GM12878 (cell line): ENCODE measurements at regions not wholly inside any gene's neighbourhood (a gene's known extent, or its start where the extent isn't known, plus 50 kb on each side); places are given as distances from the start of the nearest gene placed in this dataset.

Experiments used
- ATAC-seq: fragments of 200-7000 bp; cut with Tn5 transposase; 3 replicates; pipeline ENCODE4 v1.9.1; 2020; ENCODE audit warnings: mild to moderate bottlenecking, moderate library complexity
- BruUV-seq: library from RNA; stranded (reverse); fragments of 400-500 nt; replicated peaks from 2 replicates; lab custom pipeline; 2021; lab: Mats Ljungman, UMichigan
- CTCF ChIA-PET: fragments of 300-600 bp; sonication (Branson Sonifier 250); formaldehyde crosslinking; extraction: SDS; loops from one replicate; lab custom pipeline; 2021; ENCODE audit warnings: inconsistent platforms; lab: Yijun Ruan, JAX
- POLR2A ChIA-PET: fragments of 350-600 bp; formaldehyde crosslinking; extraction: SDS; loops from one replicate; lab custom pipeline; 2021; ENCODE audit warnings: inconsistent platforms; lab: Charles Lee
- RAD21 ChIA-PET: fragments of 300-600 bp; sonication (Branson Sonifier 250); formaldehyde crosslinking; loops from one replicate; lab custom pipeline; 2023; ENCODE audit warnings: antibody characterized with exemption; ENCODE audit not compliant: unreplicated experiment; lab: Charles Lee
- SMC1A ChIA-PET: fragments of 300-600 bp; sonication (Branson Sonifier 250); formaldehyde crosslinking; loops from one replicate; lab custom pipeline; 2023; ENCODE audit not compliant: unreplicated experiment, uncharacterized antibody; lab: Charles Lee
- DNase-seq: peaks from one replicate; pipeline ENCODE4 v3.0.0-alpha.2; 2011; ENCODE audit warnings: low read depth, low spot score
- FAIRE-seq: peaks from 3 replicates; lab custom pipeline; 2011; peaks lifted over from hg19 to GRCh38; lab: Jason Lieb, UNC
- H2AFZ ChIP-seq: 2 replicates; pipeline ENCODE4 v1.6.0; 2011; ENCODE audit warnings: low read depth, low read length, control low read depth; ENCODE audit not compliant: control insufficient read depth
- H3K27ac ChIP-seq: 2 replicates; pipeline ENCODE4 v1.5.1; 2011; ENCODE audit warnings: control low read depth; ENCODE audit not compliant: control insufficient read depth, insufficient read depth
- H3K27me3 ChIP-seq, 2 experiments: replicated peaks in 1 of 2; 2 replicates each; pipeline versions ENCODE4 v1.6.0 to v1.6.1; 2011; ENCODE audit warnings: low read length in 1 of 2; ENCODE audit not compliant: control insufficient read depth in 2 of 2, insufficient read depth in 2 of 2
- H3K36me3 ChIP-seq, 2 experiments: 2 replicates each; pipeline ENCODE4 v1.5.1; 2011; ENCODE audit warnings: low read length in 1 of 2; ENCODE audit not compliant: control insufficient read depth in 2 of 2, insufficient read depth in 2 of 2
- H3K4me1 ChIP-seq: 2 replicates; pipeline ENCODE4 v1.6.1; 2011; ENCODE audit warnings: mild to moderate bottlenecking, low read length, moderate library complexity, mixed read lengths; ENCODE audit not compliant: control insufficient read depth, insufficient read depth
- H3K4me2 ChIP-seq: 2 replicates; pipeline ENCODE4 v1.6.0; 2011; ENCODE audit warnings: control low read depth; ENCODE audit not compliant: control insufficient read depth, insufficient read depth
- H3K4me3 ChIP-seq: fragments of 200-600 bp; sonication (generic); 2 replicates; pipeline ENCODE4 v1.5.1; 2016
- H3K79me2 ChIP-seq: 2 replicates; pipeline ENCODE4 v1.6.0; 2011; ENCODE audit warnings: low read length; ENCODE audit not compliant: control insufficient read depth, insufficient read depth
- H3K9ac ChIP-seq: 2 replicates; pipeline ENCODE4 v1.8.0; 2011; ENCODE audit warnings: low read length, control low read depth, mixed read lengths; ENCODE audit not compliant: control insufficient read depth, insufficient read depth
- H3K9me3 ChIP-seq: replicated peaks from 3 replicates; pipeline ENCODE4 v1.5.1; 2011; ENCODE audit warnings: mild to moderate bottlenecking, low read length; ENCODE audit not compliant: control insufficient read depth, insufficient read depth
- H4K20me1 ChIP-seq: 2 replicates; pipeline ENCODE4 v1.6.0; 2011; ENCODE audit not compliant: control insufficient read depth, insufficient read depth
- CBX3 ChIP-seq: fragments of 200-600 bp; sonication (generic); IDR thresholded peaks from 2 replicates; pipeline ENCODE4 v1.6.1; 2016; ENCODE audit warnings: low read depth, borderline replicate concordance
- IRF5 ChIP-seq: fragments of 450-650 bp; IDR thresholded peaks from 2 replicates; pipeline ENCODE4 v1.6.1; 2017; ENCODE audit warnings: borderline replicate concordance
- MXI1 ChIP-seq: fragments of 150-350 bp; IDR thresholded peaks from 2 replicates; pipeline ENCODE4 v1.6.1; 2011; ENCODE audit warnings: low read depth, mild to moderate bottlenecking, inconsistent platforms, low read length, improper control_type of control experiment
- PBX3 ChIP-seq: IDR thresholded peaks from 2 replicates; pipeline ENCODE4 v1.6.1; 2011; ENCODE audit warnings: mild to moderate bottlenecking, low read depth, low read length, moderate library complexity; ENCODE audit not compliant: insufficient replicate concordance
- RB1 ChIP-seq: fragments of 450-650 bp; formaldehyde crosslinking; IDR thresholded peaks from 2 replicates; pipeline ENCODE4 v1.6.1; 2017; ENCODE audit warnings: mild to moderate bottlenecking, borderline replicate concordance
- SPI1 ChIP-seq: IDR thresholded peaks from 2 replicates; pipeline ENCODE4 v1.6.1; 2011; ENCODE audit warnings: low read depth, mild to moderate bottlenecking, low read length, moderate library complexity, borderline replicate concordance; ENCODE audit not compliant: insufficient read depth
- TAF1 ChIP-seq: IDR thresholded peaks from 2 replicates; pipeline ENCODE4 v1.6.1; 2011; ENCODE audit warnings: mild to moderate bottlenecking, low read depth, low read length, borderline replicate concordance
- ZBTB33 ChIP-seq: fragments of 450-650 bp; IDR thresholded peaks from 2 replicates; pipeline ENCODE4 v1.6.1; 2017; ENCODE audit warnings: mild to moderate bottlenecking
- ZNF274 ChIP-seq: IDR thresholded peaks from one replicate; pipeline ENCODE4 v1.8.0; 2011; ENCODE audit not compliant: insufficient read length, insufficient read depth
- ZNF622 ChIP-seq: fragments of 450-650 bp; IDR thresholded peaks from 2 replicates; pipeline ENCODE4 v1.6.1; 2017; ENCODE audit warnings: mild to moderate bottlenecking, inconsistent platforms
- in situ Hi-C: fragments of 300-500 bp; cut with MboI; formaldehyde crosslinking; loops from 9 replicates; pipeline ENCODE4 v1.14.3; 2018; ENCODE audit warnings: mixed read lengths
- intact Hi-C: fragments of 100-400 bp; cut with micrococcal nuclease; formaldehyde crosslinking; loops from one replicate; pipeline ENCODE4 v1.14.2; 2022; ENCODE audit not compliant: unreplicated experiment
- TF ChIP-seq, protein P1 (sequence below): IDR thresholded peaks from 2 replicates; pipeline ENCODE4 v1.6.1; 2011; ENCODE audit warnings: low read depth, mild to moderate bottlenecking, low read length, moderate library complexity, borderline replicate concordance; ENCODE audit errors: extremely low read depth
- TF ChIP-seq, protein P2 (sequence below): fragments of 450-650 bp; IDR thresholded peaks from 2 replicates; pipeline ENCODE4 v1.6.1; 2016; ENCODE audit warnings: mild to moderate bottlenecking

DNA sequence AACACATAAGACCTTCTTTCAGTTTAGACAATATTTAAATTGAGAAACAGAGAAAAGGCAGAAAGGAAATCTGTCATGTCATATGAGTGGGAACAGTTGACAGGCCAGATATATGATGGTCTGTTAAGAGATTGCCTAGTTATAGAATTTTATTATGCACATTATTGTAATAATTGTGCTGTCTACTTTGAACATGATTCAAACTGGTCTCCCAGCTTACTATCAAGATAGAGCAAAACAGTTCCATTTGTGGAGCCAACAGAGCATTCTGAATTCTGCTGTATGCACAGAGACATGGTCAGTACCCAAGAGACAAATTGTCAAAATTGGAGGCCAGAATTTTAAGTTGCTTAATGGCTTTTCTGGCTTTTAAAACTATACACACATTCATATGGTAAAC, 139.4 kb downstream of the FBXO8 start:
- intact Hi-C loops (no loop called here), in situ Hi-C loops (no loop called here)
- ATAC-seq (no peak), FAIRE-seq (no peak), DNase-seq (no peak)
- H3K27ac ChIP-seq, result no peak overlapping the region
- no peak overlapping the region for H3K4me3 ChIP-seq
- no peaks in the 10 kb centered on the region for H3K4me1 ChIP-seq
- no peaks in the 10 kb centered on the region for H3K79me2 ChIP-seq
- no peaks in the 10 kb centered on the region for H3K36me3 ChIP-seq
- ChIA-PET CTCF (no interaction called here), RAD21 (no interaction called here), SMC1A (no interaction called here), POLR2A (no interaction called here)
- H3K9ac ChIP-seq, result no peak overlapping the region
- H3K4me2 ChIP-seq, result no peak overlapping the region
- no peak overlapping the region for H2AFZ ChIP-seq
- no TSS peak for BruUV-seq
- H3K9me3 ChIP-seq, result no peaks in the 10 kb centered on the region
- no peak for TF ChIP-seq SPI1
- no peak for TF ChIP-seq ZNF274
- TF ChIP-seq ZBTB33, result no peak
- no peak for TF ChIP-seq MXI1
- TF ChIP-seq IRF5, result no peak
- TF ChIP-seq, protein P1, sequence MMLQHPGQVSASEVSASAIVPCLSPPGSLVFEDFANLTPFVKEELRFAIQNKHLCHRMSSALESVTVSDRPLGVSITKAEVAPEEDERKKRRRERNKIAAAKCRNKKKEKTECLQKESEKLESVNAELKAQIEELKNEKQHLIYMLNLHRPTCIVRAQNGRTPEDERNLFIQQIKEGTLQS, result no peak
- TF ChIP-seq, protein P2, sequence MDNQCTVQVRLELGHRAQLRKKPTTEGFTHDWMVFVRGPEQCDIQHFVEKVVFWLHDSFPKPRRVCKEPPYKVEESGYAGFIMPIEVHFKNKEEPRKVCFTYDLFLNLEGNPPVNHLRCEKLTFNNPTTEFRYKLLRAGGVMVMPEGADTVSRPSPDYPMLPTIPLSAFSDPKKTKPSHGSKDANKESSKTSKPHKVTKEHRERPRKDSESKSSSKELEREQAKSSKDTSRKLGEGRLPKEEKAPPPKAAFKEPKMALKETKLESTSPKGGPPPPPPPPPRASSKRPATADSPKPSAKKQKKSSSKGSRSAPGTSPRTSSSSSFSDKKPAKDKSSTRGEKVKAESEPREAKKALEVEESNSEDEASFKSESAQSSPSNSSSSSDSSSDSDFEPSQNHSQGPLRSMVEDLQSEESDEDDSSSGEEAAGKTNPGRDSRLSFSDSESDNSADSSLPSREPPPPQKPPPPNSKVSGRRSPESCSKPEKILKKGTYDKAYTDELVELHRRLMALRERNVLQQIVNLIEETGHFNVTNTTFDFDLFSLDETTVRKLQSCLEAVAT, result no peak
- TF ChIP-seq CBX3, result no peak
- TF ChIP-seq TAF1, result no peak
- TF ChIP-seq PBX3, result no peak
- no peak for TF ChIP-seq ZNF622
- TF ChIP-seq RB1, result no peak
- TF ChIP-seq, all 136 proteins: peak for 0
- Histone ChIP-seq H4K20me1 (no peaks in the 10 kb centered on the region), H3K27me3 (no peaks in the 10 kb centered on the region)
